Heart right ventricle (tissue), 16 donors: ENCODE measurements at regions not wholly inside any gene's neighbourhood (a gene's known extent, or its start where the extent isn't known, plus 50 kb on each side); places are given as distances from the start of the nearest gene placed in this dataset.

Source experiments
- ATAC-seq, 8 donors: fragments of 200-7000 bp; cut with Tn5 transposase; one replicate each; pipeline ENCODE4 v1.9.1; 2020; ENCODE audit warnings: mild to moderate bottlenecking in 8 of 8, moderate library complexity in 8 of 8, moderate number of reproducible peaks in 1 of 8
- DNase-seq, 2 donors: peaks; one replicate each; pipeline ENCODE4 v3.0.0-alpha.2; 2020
- H3K27ac ChIP-seq, 10 donors: fragments of 200-600 bp; sonication (generic) in 2 of 10; one replicate each; pipeline versions ENCODE4 v1.5.0 to v1.8.0; 2020 to 2022; ENCODE audit warnings: mild to moderate bottlenecking in 3 of 10
- H3K27me3 ChIP-seq, 7 donors: fragments of 200-600 bp; one replicate each; pipeline ENCODE4 v1.8.0; 2021 to 2022; ENCODE audit warnings: mild to moderate bottlenecking in 2 of 7
- H3K36me3 ChIP-seq, 9 donors: fragments of 200-600 bp; sonication (generic) in 1 of 9; one replicate each; pipeline versions ENCODE4 v1.5.0 to v1.8.0; 2020 to 2022; ENCODE audit warnings: mild to moderate bottlenecking in 2 of 9
- H3K4me1 ChIP-seq, 9 donors: fragments of 200-600 bp; sonication (generic) in 1 of 9; one replicate each; pipeline versions ENCODE4 v1.5.0 to v1.8.0; 2020 to 2022; ENCODE audit warnings: mild to moderate bottlenecking in 4 of 9
- H3K4me3 ChIP-seq, 10 donors: fragments of 200-600 bp; sonication (generic) in 2 of 10; one replicate each; pipeline versions ENCODE4 v1.5.0 to v1.8.0; 2020 to 2022; ENCODE audit warnings: mild to moderate bottlenecking in 7 of 10, moderate library complexity in 2 of 10
- H3K9me3 ChIP-seq, 11 donors: fragments of 200-600 bp in 10 of 11; sonication (generic) in 2 of 11; one replicate each; pipeline versions ENCODE4 v1.5.0 to v1.8.0; 2013 to 2022; ENCODE audit warnings: mild to moderate bottlenecking in 2 of 11, control low read depth in 1 of 11, moderate library complexity in 1 of 11
- WGBS, 2 donors: extraction: QIAGEN DNeasy Blood & Tissue Kit; methylation state at CpG; one replicate each; pipeline ENCODE4 v1.1.7; 2013; ENCODE audit warnings: inconsistent platforms in 1 of 2; 5-methylcytosine and 5-hydroxymethylcytosine counted together
- intact Hi-C, 10 donors: fragments of 100-400 bp; cut with DNase I; formaldehyde crosslinking; loops; one replicate each; pipeline versions ENCODE4 v1.11.1 to v1.14.2; 2022
- TF ChIP-seq, protein P1 (sequence below), 9 donors: fragments of 200-600 bp; sonication (generic) in 2 of 9; IDR thresholded peaks; one replicate each; pipeline versions ENCODE4 v1.5.0 to v1.8.0; 2021 to 2022; ENCODE audit warnings: antibody characterized with exemption in 9 of 9, mild to moderate bottlenecking in 5 of 9, moderate library complexity in 1 of 9
- donor health status: Arrhythmogenic right ventricular cardiomyopathy.
- donor health status: ischemic (EF 13 %, LVEDD 7.1; RV severe dilation, severe dysfunction).
- donor health status: healthy with polysubstance abuse.
- donor health status: DM: no; HTN: yes; CAD: no.
- donor health status: DM: no; HTN: no; CAD: no.
- donor health status: ischemic (EF 25% LVEDD 6.9; RV normal size, moderate dysfunction).
- donor health status: ischemic (EF 25% LVEDD 5.7; RV mildly dilated, moderate dysfunction).
- donor health status: healthy.
- donor health status: DM: yes; HTN: yes; CAD: no.
- donor health status: Ischemic cardiomyopathy.
- donor health status: ischemic (EF 35%, LVEDD 5.7; RV mildly dilated, moderate dysfunction).
- donor health status: nonischemic (EF 11% LVEDD 7.7; RV severe dilation, severe dysfunction).
- donor health status: DM: yes; HTN: yes; CAD: no.
- donor health status: PGD.
- donor health status: ischemic (EF 29% LVEDD 5.4; RV normal size, mild dysfunction).
- donor health status: nonischemic (EF 23%, LVEDD 6.1; RV moderate dilation, normal function).

DNA sequence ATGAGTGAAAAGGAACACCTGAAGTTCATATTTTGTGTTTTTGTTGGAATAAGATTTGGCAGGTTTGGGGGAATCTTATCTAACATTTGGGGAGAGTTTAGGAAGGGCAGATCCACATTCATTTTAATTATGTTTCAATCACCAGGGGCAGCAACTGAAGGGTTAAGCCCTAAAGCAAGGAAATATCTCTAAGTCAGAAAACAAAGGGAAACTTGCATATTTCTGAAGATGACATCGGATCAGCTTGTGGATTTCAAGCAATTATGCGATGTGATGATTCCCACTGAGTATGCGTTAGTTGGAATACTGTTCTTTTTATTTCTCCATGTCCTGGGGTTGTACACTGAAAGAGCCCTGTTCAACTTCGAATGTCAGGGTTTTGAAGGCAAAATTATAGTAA lies 59.8 kb upstream of the NFIB start:
- Histone ChIP-seq H3K9me3 (peaks cover 0 to 8% (median 0%) of the 10 kb centered on the region in 11 donors), H3K4me1 (peaks cover 0 to 24% (median 14%) of the 10 kb centered on the region in 9 donors), H3K27me3 (no peaks in the 10 kb centered on the region), H3K27ac (peak overlapping the region in 4 of 10 donors; percentile 42 to 75 (median 52)), H3K36me3 (no peaks in the 10 kb centered on the region), H3K4me3 (no peak overlapping the region)
- intact Hi-C loops: no loop called here
- WGBS, 2 donors: 65% methylated on average over 4 of the region's 4 CpGs
- DNase-seq (no peak), ATAC-seq (no peak)
- TF ChIP-seq, protein P1, sequence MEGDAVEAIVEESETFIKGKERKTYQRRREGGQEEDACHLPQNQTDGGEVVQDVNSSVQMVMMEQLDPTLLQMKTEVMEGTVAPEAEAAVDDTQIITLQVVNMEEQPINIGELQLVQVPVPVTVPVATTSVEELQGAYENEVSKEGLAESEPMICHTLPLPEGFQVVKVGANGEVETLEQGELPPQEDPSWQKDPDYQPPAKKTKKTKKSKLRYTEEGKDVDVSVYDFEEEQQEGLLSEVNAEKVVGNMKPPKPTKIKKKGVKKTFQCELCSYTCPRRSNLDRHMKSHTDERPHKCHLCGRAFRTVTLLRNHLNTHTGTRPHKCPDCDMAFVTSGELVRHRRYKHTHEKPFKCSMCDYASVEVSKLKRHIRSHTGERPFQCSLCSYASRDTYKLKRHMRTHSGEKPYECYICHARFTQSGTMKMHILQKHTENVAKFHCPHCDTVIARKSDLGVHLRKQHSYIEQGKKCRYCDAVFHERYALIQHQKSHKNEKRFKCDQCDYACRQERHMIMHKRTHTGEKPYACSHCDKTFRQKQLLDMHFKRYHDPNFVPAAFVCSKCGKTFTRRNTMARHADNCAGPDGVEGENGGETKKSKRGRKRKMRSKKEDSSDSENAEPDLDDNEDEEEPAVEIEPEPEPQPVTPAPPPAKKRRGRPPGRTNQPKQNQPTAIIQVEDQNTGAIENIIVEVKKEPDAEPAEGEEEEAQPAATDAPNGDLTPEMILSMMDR (IDR thresholded peaks at IDR 0.05): no peak

DNA sequence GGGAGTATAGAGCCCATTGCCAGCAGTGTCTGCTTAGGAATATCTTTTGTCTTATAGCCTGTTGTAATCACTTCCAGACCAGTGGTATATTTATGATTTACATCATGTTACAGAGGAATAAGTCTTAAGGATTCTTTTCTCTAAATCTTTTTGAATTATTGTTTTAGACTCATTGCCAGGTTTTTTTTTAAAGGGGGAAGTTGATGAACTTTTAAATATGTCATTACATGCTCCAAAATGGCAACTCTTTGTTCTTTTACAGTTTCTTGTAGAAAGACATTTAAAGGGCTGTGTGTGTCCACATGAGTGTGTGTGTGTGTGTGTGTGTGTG lies 59.4 kb upstream of the NFIB start:
- no peak for DNase-seq
- TF ChIP-seq, protein P1 (IDR thresholded peaks at IDR 0.05): no peak
- Histone ChIP-seq H3K27ac (peak overlapping the region in 7 of 10 donors; percentile 3 to 75 (median 56)), H3K27me3 (no peaks in the 10 kb centered on the region), H3K4me1 (peaks cover 0 to 24% (median 14%) of the 10 kb centered on the region in 9 donors), H3K36me3 (no peaks in the 10 kb centered on the region), H3K4me3 (no peak overlapping the region), H3K9me3 (peaks cover 0 to 8% (median 0%) of the 10 kb centered on the region in 11 donors)
- peak in 1 of 8 donors; percentile 10 for ATAC-seq
- intact Hi-C loops: no loop called here

DNA sequence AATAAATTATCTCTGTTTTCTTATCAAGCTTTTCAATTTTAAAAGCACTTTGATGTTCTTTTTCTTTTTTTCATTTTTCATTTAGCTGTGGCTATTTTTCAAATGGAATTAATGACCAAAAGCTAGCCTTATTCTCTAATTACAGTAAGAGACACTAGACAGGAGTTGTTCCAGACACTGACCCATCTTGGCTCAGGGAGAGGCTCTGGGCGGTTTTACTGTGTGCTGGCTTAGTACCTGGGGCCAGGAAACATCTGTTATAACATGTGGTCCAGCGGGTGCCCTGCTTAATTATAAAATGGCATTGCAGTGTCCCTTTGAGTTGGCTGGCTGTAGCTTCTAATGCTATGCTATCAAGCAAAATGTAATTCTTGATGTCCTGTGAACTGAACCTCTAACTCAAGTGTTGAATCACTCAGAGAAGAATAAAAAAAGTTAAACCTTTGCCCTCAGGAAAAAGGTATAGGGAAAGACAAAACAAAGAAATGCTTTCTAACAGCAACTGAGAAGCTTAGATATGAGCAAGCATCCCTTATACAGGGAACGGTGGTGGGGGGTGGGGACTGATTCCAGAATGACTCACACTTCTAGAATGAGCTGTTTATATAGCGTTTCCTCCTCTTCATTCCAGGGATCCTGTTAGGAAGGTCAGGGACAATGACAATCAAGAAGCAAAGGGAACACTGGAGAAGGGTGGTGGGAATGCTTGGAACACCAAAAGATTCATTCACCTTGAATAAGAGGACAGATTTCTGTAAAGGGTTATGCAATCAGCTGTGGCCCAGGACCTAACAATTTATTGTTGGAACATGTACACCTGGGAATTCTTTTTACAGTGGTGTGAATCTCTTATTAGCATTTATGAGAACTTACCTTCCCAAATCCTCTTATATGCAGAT lies 58.7 kb upstream of the NFIB start:
- 19 to 21% methylated on average over 4 of the region's 4 CpGs for WGBS, 2 donors
- peak overlapping the region in 8 of 10 donors; percentile 42 to 75 (median 56) for H3K27ac ChIP-seq
- H3K9me3 ChIP-seq: peaks cover 0 to 8% (median 0%) of the 10 kb centered on the region in 11 donors
- H3K36me3 ChIP-seq: no peaks in the 10 kb centered on the region
- intact Hi-C loops: no loop called here
- DNase-seq (peak in 1 of 2 donors; percentile 73), ATAC-seq (peak; percentile 80 to 98 (median 94))
- no peaks in the 10 kb centered on the region for H3K27me3 ChIP-seq
- TF ChIP-seq, protein P1 (IDR thresholded peaks at IDR 0.05): no peak
- no peak overlapping the region for H3K4me3 ChIP-seq
- H3K4me1 ChIP-seq: peaks cover 0 to 24% (median 14%) of the 10 kb centered on the region in 9 donors

DNA sequence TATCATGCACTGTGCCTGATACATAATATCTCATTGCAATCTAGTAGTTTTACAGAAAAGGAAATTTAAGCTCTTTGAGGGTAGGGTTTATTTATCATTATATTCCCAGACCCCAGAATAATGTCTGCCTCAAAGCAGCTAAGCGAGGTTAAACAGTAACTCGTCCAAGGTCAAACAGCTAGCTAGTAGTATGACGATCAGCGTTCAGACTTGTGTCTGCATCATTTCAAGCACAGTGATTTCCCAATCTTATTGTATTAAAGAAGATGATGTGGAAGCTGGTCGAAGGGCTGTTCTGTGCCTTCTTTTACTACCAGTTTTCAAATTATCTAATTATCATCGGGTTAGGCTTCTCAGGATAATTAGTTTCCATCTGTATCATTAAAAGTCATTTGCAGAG lies 55.1 kb upstream of the NFIB start:
- Histone ChIP-seq H3K27me3 (no peaks in the 10 kb centered on the region), H3K9me3 (no peaks in the 10 kb centered on the region), H3K4me1 (peaks cover 6 to 35% (median 14%) of the 10 kb centered on the region in 9 donors), H3K36me3 (no peaks in the 10 kb centered on the region), H3K4me3 (no peak overlapping the region), H3K27ac (no peak overlapping the region)
- intact Hi-C loops: no loop called here
- TF ChIP-seq, protein P1 (IDR thresholded peaks at IDR 0.05): no peak
- 96 to 97% methylated on average over 6 of the region's 6 CpGs for WGBS, 2 donors
- no peak for ATAC-seq
- DNase-seq: no peak
